K562 (cell line): ENCODE measurements at regions not wholly inside any gene's neighbourhood (a gene's known extent, or its start where the extent isn't known, plus 50 kb on each side); places are given as distances from the start of the nearest gene placed in this dataset.

Experiments used
- ATAC-seq: fragments of 200-7000 bp; cut with Tn5 transposase; 3 replicates; pipeline ENCODE4 v1.9.1; 2020; ENCODE audit warnings: moderate library complexity
- BruUV-seq: library from RNA; stranded (reverse); fragments of 400-500 nt; replicated peaks from 2 replicates; lab custom pipeline; 2021; lab: Mats Ljungman, UMichigan
- CTCF ChIA-PET: fragments of 300-600 bp; formaldehyde crosslinking; extraction: SDS; loops from one replicate; lab custom pipeline; 2021; ENCODE audit warnings: low intra/inter-chr PET ratio; lab: Yijun Ruan, JAX
- POLR2A ChIA-PET: fragments of 300-600, 350-650 bp; sonication (Branson Sonifier 250); formaldehyde crosslinking; extraction: SDS; loops from one replicate; lab custom pipeline; 2021; ENCODE audit warnings: antibody characterized with exemption, inconsistent platforms; lab: Yijun Ruan, JAX
- DNase-seq, 4 experiments: peaks; one replicate each; pipeline versions ENCODE4 v3.0.0 to v3.0.0-alpha.2; 2011 to 2018; ENCODE audit warnings: low spot score in 3 of 4, mixed read lengths in 3 of 4; ENCODE audit errors: extremely low read depth in 1 of 4
- FAIRE-seq: peaks from 2 replicates; lab custom pipeline; 2011; peaks lifted over from hg19 to GRCh38; lab: Jason Lieb, UNC
- H2AFZ ChIP-seq: 2 replicates; pipeline ENCODE4 v1.6.0; 2011; ENCODE audit warnings: low read depth, low read length, control low read depth, inconsistent platforms
- H3K27ac ChIP-seq: fragments of 200-600 bp; 3 replicates; pipeline ENCODE4 v1.8.0; 2011; ENCODE audit warnings: low read depth, mild to moderate bottlenecking, control low read depth, inconsistent platforms, low read length, moderate library complexity, mixed read lengths; ENCODE audit errors: extremely low read depth
- H3K27me3 ChIP-seq, 2 experiments: fragments of 300-600 bp in 1 of 2; 2 replicates in 1 of 2; 3 replicates in 1 of 2; pipeline versions ENCODE4 v1.6.0 to v1.8.0; 2011; ENCODE audit warnings: inconsistent platforms in 2 of 2, low read length in 2 of 2, mild to moderate bottlenecking in 1 of 2, mixed read lengths in 1 of 2, moderate library complexity in 1 of 2; ENCODE audit not compliant: control insufficient read depth in 2 of 2, insufficient read depth in 2 of 2
- H3K36me3 ChIP-seq: fragments of 300-600 bp; 3 replicates; pipeline ENCODE4 v1.8.0; 2011; ENCODE audit warnings: mild to moderate bottlenecking, low read length, inconsistent platforms; ENCODE audit not compliant: control insufficient read depth, insufficient read depth
- H3K4me1 ChIP-seq, 2 experiments: fragments of 200-600 bp in 1 of 2; replicated peaks in 1 of 2; 2 replicates in 1 of 2; 3 replicates in 1 of 2; pipeline versions ENCODE4 v1.5.1 to v1.8.0; 2011; ENCODE audit warnings: inconsistent platforms in 2 of 2, low read length in 2 of 2, mild to moderate bottlenecking in 1 of 2, mixed read lengths in 1 of 2, moderate library complexity in 1 of 2; ENCODE audit not compliant: control insufficient read depth in 2 of 2, insufficient read depth in 2 of 2
- H3K4me2 ChIP-seq: 2 replicates; pipeline ENCODE4 v1.6.1; 2011; ENCODE audit warnings: low read length, control low read depth, inconsistent platforms, mixed read lengths; ENCODE audit not compliant: insufficient read depth
- H3K4me3 ChIP-seq: fragments of 200-600 bp; sonication (generic), shearing (Covaris generic); 2 replicates; pipeline ENCODE4 v1.5.1; 2016; ENCODE audit warnings: control low read depth, inconsistent platforms
- H3K79me2 ChIP-seq: fragments of 200-600 bp; 3 replicates; pipeline ENCODE4 v1.8.0; 2011; ENCODE audit warnings: low read length, inconsistent platforms; ENCODE audit not compliant: control insufficient read depth, insufficient read depth
- H3K9ac ChIP-seq, 2 experiments: 2 replicates each; pipeline versions ENCODE4 v1.6.0 to v1.6.1; 2011; ENCODE audit warnings: low read depth in 2 of 2, low read length in 2 of 2, control low read depth in 1 of 2, inconsistent platforms in 1 of 2, mild to moderate bottlenecking in 1 of 2, mixed read lengths in 1 of 2; ENCODE audit not compliant: insufficient read depth in 1 of 2
- H3K9me1 ChIP-seq: one replicate; pipeline ENCODE4 v1.6.0; 2011; ENCODE audit warnings: inconsistent platforms, mild to moderate bottlenecking, low read length, moderate library complexity; ENCODE audit not compliant: control insufficient read depth, insufficient read depth
- H3K9me3 ChIP-seq: replicated peaks from 2 replicates; pipeline ENCODE4 v1.5.1; 2011; ENCODE audit warnings: low read depth, low read length, inconsistent platforms; ENCODE audit not compliant: control insufficient read depth, insufficient read depth
- H4K20me1 ChIP-seq: replicated peaks from 2 replicates; pipeline ENCODE4 v1.6.1; 2011; ENCODE audit warnings: low read length, inconsistent platforms, mixed read lengths; ENCODE audit not compliant: control insufficient read depth, insufficient read depth
- BCL6 ChIP-seq: fragments of 250-450 bp; sonication (Bioruptor Pico); IDR thresholded peaks from 2 replicates; pipeline ENCODE4 v1.4.0; 2020
- CTBP1 ChIP-seq: fragments of 450-650 bp; IDR thresholded peaks from 2 replicates; pipeline ENCODE4 v1.6.1; 2016; ENCODE audit warnings: borderline replicate concordance
- NR2C2 ChIP-seq, 2 experiments: fragments of 200-800 bp in 1 of 2; sonication (Bioruptor generic) in 1 of 2; sonication (generic) in 1 of 2; formaldehyde crosslinking in 1 of 2; IDR thresholded peaks; 2 replicates each; pipeline versions ENCODE4 v1.6.1 to v1.8.0; 2016 to 2022; ENCODE audit warnings: mild to moderate bottlenecking in 1 of 2, missing compliant biosample characterization in 1 of 2, missing genetic modification characterization in 1 of 2, missing genetic modification reagents in 1 of 2
- RUNX1 ChIP-seq: sonication (generic); IDR thresholded peaks from 2 replicates; pipeline ENCODE4 v1.6.1; 2016; ENCODE audit warnings: antibody characterized with exemption, low read depth
- THRAP3 ChIP-seq: fragments of 450-650 bp; IDR thresholded peaks from 2 replicates; pipeline ENCODE4 v1.6.1; 2016; ENCODE audit warnings: mild to moderate bottlenecking, inconsistent platforms, borderline replicate concordance
- ZNF224 ChIP-seq: sonication (generic); formaldehyde crosslinking; IDR thresholded peaks from 2 replicates; pipeline ENCODE4 v1.8.0; 2022; ENCODE audit warnings: mild to moderate bottlenecking, missing genetic modification reagents
- WGBS: fragments of 100-300 bp; shearing (Covaris generic); methylation state at CpG from one replicate; pipeline ENCODE4 v1.1.6; 2016; ENCODE audit warnings: low coverage, mixed read lengths; ENCODE audit not compliant: insufficient coverage; ENCODE audit errors: missing lambda C conversion rate; 5-methylcytosine and 5-hydroxymethylcytosine counted together
- in situ Hi-C: fragments of 300-500 bp; cut with MboI; formaldehyde crosslinking; loops from 4 replicates; pipeline ENCODE4 v1.15.0; 2018; ENCODE audit warnings: inconsistent platforms, mixed read lengths
- intact Hi-C: fragments of 100-400 bp; cut with micrococcal nuclease; formaldehyde crosslinking; loops from 2 replicates; pipeline ENCODE4 v1.14.2; 2022
- TF ChIP-seq, protein P1 (sequence below): fragments of 250-450 bp; sonication (Bioruptor Pico); IDR thresholded peaks from 2 replicates; pipeline ENCODE4 v1.4.0; 2020

DNA sequence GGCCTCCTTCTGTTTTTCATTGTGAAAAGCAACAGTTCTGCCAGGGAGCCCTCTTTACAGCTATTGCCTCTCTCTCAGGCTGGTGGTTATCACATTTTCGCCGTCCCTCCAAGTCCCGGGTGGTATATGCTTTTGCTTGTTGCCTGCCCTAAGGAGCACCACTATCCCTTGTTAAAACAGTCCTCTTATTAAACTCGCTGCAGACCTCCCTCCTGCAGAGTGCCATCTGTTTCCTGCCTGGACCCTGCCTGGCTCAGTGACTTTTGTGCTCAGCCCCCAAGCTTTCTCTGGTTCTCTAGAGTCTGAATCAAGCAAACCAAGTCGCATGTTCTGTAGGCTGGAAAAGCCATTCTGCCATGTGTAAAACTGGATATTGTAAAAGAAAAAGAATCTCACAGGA lies 72.1 kb upstream of the FHL2 start (continued):
- TF ChIP-seq, protein P1, sequence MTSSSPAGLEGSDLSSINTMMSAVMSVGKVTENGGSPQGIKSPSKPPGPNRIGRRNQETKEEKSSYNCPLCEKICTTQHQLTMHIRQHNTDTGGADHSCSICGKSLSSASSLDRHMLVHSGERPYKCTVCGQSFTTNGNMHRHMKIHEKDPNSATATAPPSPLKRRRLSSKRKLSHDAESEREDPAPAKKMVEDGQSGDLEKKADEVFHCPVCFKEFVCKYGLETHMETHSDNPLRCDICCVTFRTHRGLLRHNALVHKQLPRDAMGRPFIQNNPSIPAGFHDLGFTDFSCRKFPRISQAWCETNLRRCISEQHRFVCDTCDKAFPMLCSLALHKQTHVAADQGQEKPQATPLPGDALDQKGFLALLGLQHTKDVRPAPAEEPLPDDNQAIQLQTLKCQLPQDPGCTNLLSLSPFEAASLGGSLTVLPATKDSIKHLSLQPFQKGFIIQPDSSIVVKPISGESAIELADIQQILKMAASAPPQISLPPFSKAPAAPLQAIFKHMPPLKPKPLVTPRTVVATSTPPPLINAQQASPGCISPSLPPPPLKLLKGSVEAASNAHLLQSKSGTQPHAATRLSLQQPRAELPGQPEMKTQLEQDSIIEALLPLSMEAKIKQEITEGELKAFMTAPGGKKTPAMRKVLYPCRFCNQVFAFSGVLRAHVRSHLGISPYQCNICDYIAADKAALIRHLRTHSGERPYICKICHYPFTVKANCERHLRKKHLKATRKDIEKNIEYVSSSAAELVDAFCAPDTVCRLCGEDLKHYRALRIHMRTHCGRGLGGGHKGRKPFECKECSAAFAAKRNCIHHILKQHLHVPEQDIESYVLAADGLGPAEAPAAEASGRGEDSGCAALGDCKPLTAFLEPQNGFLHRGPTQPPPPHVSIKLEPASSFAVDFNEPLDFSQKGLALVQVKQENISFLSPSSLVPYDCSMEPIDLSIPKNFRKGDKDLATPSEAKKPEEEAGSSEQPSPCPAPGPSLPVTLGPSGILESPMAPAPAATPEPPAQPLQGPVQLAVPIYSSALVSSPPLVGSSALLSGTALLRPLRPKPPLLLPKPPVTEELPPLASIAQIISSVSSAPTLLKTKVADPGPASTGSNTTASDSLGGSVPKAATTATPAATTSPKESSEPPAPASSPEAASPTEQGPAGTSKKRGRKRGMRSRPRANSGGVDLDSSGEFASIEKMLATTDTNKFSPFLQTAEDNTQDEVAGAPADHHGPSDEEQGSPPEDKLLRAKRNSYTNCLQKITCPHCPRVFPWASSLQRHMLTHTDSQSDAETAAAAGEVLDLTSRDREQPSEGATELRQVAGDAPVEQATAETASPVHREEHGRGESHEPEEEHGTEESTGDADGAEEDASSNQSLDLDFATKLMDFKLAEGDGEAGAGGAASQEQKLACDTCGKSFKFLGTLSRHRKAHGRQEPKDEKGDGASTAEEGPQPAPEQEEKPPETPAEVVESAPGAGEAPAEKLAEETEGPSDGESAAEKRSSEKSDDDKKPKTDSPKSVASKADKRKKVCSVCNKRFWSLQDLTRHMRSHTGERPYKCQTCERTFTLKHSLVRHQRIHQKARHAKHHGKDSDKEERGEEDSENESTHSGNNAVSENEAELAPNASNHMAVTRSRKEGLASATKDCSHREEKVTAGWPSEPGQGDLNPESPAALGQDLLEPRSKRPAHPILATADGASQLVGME (CRISPR knock-in tag) = no peak
- no peak for TF ChIP-seq BCL6 (CRISPR knock-in tag)
- no peak for TF ChIP-seq ZNF224 (CRISPR knock-in tag)
- no peak for TF ChIP-seq THRAP3

DNA sequence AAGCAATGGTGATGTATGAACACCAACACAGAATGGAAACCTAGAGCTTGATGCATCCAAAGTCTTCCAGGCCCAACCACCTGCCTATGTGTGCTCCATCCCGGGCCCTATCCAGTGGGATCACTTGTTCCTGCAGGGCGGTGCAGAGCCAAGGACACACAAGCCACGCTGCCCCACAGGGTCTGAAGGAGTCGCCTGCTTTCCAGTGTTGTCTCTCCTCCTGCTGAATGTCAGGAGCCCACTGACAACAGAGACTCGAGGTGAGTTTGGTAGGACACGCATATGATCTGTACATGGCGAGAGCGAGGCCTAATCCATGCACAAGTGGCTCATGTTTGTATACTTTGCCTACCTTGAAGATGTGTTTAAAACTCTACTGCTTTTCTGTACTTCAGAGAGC lies 70.9 kb upstream of the FHL2 start:
- no TSS peak for BruUV-seq

More for the DNA sequence above, 70.9 kb upstream of the FHL2 start:
- Histone ChIP-seq H3K4me3 (no peak overlapping the region), H4K20me1 (no peaks in the 10 kb centered on the region), H3K4me1 (peaks cover 17 to 34% of the 10 kb centered on the region in 2 experiments), H3K27me3 (no peaks in the 10 kb centered on the region), H3K9ac (peak overlapping the region in 1 of 2 experiments; percentile 6; a peak in 1 of 4 replicates), H3K79me2 (no peaks in the 10 kb centered on the region), H3K36me3 (no peaks in the 10 kb centered on the region), H3K27ac (no peak overlapping the region; the same call in 2 of the 3 replicates), H3K4me2 (no peak overlapping the region; the same call in 1 of the 2 replicates), H2AFZ (peak overlapping the region; percentile 66), H3K9me3 (no peaks in the 10 kb centered on the region), H3K9me1 (no peaks in the 10 kb centered on the region)
- ChIA-PET CTCF (no interaction called here), POLR2A (interaction anchor here (0.6 to 1.6 kb wide), 4 partner anchors 10 to 123 kb away, joined by 3 read pairs; no protein-coding TSS in a partner anchor)
- FAIRE-seq = no peak
- DNase-seq = no peak
- 0 out of 2 replicates have a peak, but pooled peaks have one; percentile 16 for TF ChIP-seq CTBP1
- TF ChIP-seq RUNX1 = 0 out of 2 replicates have a peak, but pooled peaks have one; percentile 28
- TF ChIP-seq NR2C2 (CRISPR knock-in tag; IDR thresholded peaks at IDR 0.05) = no peak
- no peak for TF ChIP-seq NR2C2 (tag; IDR thresholded peaks at IDR 0.05)
- ATAC-seq = no peak
- WGBS = 82% methylated on average over 8 of the region's 8 CpGs
- in situ Hi-C loops = no loop called here
- intact Hi-C loops = no loop called here
